GM19240 (cell line): ENCODE measurements at regions not wholly inside any gene's neighbourhood (a gene's known extent, or its start where the extent isn't known, plus 50 kb on each side); places are given as distances from the start of the nearest gene placed in this dataset.

Source experiments
- DNase-seq: peaks from one replicate; pipeline ENCODE4 v3.0.0; 2011; ENCODE audit warnings: low spot score; ENCODE audit not compliant: insufficient read length

DNA sequence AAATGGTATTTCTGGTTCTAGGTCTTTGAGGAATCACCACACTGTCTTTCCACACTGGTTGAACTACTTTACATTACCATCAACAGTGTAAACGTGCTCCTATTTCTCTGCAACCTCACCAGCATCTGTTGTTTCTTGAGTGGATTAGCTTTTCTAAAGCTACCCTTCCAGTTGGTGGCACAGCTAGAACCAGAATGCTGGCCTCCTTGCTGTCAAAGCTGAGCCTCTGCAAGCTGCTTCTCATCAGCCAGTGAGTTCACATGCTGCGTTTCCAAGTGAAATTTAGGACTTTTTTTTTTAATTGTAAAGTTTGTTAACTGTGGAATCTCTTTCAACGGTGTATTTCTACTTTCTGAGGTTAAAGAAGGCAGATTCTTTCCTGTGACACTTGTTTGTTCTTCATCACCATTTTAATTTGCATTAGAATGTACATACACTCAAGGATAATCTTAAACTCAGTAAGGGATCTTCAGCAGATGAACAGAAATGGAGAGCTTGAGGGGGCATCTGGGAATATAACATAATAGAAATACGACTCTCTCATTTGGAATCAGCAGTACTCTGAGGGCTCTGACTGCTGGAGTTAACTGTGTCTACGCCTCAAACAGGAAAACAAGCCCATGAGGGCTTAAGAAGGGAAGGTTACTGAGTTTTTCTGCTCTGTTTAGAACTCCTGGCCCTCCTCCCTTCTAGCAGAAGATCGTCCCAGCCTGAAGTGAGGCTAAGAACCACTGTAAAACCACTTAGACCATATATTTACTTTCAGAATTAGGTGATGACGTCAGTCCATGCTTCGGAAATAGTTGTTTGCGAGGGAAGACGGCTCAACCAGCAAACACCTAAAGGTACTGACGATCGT is 148.4 kb upstream of the FAM20A start:
- no peak for DNase-seq

- DNase-seq: no peak
These were observed 147.2 kb upstream of the FAM20A start for GRCh38 chr17:68748381-68748780.

- no peak for DNase-seq
These were observed 139.6 kb upstream of the FAM20A start for GRCh38 chr17:68740555-68741447.

- no peak for DNase-seq
These were observed 136.7 kb upstream of the FAM20A start for GRCh38 chr17:68737761-68738443.

DNA sequence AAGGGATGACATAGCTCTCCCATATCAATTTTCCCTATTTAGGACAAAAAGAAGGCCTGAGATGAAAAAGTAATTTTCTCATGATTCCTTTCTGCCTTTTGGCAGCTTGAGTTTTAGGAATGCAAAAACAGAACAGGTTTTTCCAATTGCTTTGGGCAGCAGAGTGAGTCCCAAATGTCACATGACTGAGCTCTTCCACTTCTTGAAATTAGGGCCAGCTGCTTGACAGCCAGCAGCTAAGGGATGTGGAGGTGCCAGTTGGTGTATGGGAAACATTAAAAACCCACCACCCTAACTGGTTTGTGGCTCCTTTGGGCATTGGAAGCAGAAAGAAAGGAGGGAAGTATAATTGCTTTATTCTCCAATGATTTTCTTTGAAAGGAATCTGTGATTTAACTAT is 133.8 kb upstream of the FAM20A start:
- DNase-seq: no peak

DNA sequence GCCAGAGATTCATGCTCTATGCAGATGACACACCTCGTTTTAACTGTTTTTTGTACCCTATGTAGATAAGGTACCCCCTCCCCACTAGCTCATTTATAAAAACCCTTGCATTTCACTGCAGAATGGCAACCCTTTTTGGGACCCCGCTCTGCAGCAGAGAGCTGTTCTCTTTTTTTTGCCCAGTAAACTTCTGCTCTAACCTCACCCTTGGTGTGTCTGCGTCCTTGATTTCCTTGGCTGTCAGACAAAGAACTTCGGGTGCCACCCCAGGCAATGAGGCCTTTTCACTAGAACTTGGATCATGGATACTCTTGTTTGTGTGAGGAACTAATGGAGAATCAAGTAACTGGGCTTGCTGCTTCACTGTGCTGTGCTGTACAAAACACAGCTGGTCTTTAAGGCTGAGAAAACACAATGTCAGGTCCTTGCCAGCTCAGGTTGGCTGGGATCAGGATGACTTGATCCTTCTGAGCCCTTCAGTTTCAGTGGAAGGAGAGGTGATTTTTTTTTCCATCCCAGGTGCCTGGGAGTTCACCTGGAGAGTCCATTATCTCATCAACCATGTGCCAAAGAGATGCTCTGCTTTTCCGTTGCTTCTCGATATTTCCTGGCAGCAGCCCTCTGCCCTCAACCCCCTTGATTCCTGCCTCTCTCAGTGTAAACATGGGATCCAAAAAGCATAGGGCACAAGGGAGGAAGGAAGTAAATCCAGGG is 133.2 kb upstream of the FAM20A start:
- DNase-seq: no peak

DNA sequence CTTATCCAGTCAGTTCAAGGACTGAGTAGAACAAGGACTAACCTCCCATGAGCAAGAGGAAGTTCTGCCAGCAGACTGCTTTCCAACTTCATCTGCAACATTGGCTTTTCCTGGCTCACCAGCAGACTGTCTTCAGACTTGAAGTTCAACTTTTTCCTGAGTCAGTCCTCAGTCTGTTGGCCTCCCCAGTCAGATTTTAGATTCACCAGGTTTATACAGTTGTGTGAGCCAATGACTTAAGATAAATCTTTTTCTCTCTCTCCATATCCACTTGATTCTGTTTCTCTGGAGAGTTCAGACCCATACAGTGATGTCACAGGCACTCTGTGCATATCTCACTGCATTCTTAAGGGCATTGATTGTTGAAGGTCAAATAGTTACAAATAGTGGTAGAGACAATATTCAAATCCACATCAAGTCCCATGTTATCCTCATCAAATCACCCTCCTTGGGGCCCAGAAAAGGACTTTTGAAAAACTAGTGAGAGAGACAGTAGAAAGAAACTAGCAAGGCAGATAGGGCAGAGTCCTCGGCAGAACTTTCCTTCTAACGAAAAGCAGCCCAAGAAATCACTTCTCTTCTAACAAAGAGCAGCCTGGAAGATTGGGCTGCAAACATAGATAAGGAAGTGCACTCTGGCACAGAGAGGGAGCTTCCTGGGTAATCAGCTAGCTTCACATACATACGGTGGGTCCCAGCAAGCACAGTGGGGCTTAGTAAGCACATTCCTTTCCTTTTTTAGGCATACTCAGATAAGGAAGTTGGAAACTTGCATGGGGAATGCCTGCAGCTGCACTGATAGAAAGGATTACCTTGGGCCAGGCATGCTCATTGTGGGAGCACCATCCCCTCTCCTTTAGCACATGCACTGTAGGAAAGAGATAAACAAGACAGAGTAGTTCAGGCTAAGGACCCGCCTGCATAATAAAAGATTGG is 132.3 kb upstream of the FAM20A start:
- no peak for DNase-seq

DNA sequence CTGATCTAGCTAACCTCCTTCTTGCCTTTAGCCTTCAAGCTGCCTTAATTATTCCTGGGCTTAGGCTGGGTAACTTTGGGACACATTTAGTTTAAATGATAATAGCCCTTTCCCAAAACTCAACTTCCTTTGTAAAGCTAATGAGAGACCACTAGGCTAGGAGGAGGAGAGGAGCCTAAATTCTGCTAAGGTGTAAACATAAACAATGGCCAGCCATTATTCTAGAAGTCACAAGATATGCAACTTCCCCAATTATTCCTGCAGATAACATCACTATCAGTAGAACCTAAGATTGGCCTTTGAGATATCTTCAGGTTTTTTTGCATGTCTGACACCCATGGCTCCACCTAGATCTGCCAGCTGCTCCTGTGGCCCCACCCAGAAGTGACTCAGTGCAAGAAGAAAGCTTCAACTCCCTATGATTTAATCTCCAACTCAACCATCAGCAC is 131.2 kb upstream of the FAM20A start:
- no peak for DNase-seq

- DNase-seq: no peak
These were observed 130.3 kb upstream of the FAM20A start for GRCh38 chr17:68731465-68731864.

DNA sequence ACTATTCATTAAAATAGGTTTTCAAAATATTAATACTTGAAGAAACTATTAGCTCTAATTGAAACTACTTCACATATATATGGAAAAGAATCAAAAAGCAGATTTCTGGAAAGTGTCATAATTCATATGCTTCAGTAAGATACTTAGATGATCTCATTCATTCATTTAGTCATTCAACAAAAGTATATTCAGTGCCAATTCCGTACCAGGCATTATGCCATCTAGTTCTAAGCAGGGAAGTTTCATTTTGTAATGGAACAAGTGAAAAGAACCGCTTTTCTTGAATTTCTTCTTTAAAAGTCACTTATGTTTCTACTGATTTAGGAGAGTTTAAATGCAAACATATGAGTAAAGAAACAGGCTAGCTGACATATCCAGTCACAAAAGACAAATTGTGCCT is 118.3 kb upstream of the FAM20A start:
- DNase-seq: no peak

GRCh38 chr17:68718926-68719325 is 117.8 kb upstream of the FAM20A start:
- DNase-seq: no peak

DNA sequence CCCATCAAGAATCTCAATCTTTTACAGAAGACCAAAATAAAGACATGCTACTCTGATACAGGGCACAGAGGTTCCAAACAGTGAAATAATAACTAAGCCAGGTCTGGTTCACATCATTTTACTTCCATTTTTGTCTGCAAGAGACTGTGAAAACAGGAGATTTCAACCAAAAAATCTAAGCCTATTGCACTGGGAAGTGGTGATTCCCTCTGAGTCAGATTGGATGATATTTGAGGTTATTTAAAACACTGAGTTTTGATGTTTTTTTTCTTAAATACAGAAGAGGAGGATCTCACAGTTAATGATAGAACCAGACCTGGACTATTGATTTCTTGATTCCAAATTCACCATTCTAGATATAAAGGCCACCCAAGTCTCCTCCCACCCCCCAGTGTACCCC is 117.3 kb upstream of the FAM20A start:
- DNase-seq: no peak

GRCh38 chr17:68714676-68715075 is 113.5 kb upstream of the FAM20A start:
- DNase-seq: no peak

GRCh38 chr17:68711858-68712257 is 110.7 kb upstream of the FAM20A start:
- no peak for DNase-seq

DNA sequence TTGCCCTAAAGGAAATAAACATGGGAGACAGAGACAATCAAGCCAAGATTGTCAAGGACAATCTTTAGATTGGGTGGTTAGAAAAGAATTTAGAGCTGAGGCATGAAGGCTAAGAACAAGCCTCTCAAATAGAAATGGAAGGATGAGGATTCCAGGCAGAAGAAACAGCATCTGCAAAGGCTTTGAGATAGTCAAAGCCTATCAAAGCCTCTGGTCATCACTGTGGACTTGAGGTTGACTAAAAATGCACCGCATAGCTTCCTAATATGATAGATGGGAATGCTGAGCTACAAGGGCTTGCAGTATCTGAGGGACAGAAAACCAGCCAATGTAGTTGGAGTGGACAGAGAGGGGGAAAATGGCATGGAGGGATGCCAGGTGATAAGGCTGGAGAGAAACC is 109.8 kb upstream of the FAM20A start:
- DNase-seq: no peak

DNA sequence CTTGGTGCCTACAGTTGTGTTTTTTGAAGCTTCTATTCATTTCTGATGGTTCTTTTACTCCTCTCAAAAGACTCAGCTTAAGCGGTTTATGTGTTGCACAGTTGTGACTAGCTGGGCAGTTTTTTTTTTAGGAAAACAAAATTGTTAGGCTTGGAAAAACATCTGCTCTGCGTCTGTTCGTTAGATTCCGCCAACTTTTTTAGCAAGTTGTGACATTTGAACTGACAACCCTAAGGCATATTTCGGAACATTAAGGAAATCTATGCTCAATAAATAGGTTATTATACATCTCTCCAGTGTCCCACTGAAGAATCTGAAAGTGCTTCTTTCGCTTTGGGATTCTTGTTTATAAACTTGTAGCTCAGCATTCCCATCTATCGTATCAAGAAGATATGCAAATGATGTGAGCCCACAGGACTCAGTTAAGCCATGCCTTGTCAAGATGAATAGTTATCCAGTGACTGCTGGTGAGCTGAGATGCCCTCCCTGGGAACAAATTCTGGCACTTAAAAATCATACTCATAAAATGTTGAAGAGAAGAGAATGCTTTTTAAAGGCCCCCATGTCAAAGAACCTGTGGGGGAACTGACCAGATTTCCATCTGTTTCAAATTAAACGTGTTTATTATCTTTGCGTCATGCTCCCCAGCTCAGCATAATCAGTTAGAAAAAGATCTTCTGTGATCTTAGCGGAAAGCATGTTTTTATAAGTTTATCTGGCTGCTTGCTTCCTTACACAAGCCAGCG is 109.0 kb upstream of the FAM20A start:
- DNase-seq: no peak

GRCh38 chr17:68709461-68709860 is 108.3 kb upstream of the FAM20A start:
- DNase-seq: no peak

- no peak for DNase-seq
These were observed 105.9 kb upstream of the FAM20A start for GRCh38 chr17:68707031-68707430.

- no peak for DNase-seq
These were observed 105.3 kb upstream of the FAM20A start for GRCh38 chr17:68706356-68706920.
